ENCODE measurements at regions not wholly inside any gene's neighbourhood (a gene's known extent, or its start where the extent isn't known, plus 50 kb on each side); places are given as distances from the start of the nearest gene placed in this dataset.
A peak's percentile ranks its signal among the peaks of the same experiment; 100 is the strongest.

DNA sequence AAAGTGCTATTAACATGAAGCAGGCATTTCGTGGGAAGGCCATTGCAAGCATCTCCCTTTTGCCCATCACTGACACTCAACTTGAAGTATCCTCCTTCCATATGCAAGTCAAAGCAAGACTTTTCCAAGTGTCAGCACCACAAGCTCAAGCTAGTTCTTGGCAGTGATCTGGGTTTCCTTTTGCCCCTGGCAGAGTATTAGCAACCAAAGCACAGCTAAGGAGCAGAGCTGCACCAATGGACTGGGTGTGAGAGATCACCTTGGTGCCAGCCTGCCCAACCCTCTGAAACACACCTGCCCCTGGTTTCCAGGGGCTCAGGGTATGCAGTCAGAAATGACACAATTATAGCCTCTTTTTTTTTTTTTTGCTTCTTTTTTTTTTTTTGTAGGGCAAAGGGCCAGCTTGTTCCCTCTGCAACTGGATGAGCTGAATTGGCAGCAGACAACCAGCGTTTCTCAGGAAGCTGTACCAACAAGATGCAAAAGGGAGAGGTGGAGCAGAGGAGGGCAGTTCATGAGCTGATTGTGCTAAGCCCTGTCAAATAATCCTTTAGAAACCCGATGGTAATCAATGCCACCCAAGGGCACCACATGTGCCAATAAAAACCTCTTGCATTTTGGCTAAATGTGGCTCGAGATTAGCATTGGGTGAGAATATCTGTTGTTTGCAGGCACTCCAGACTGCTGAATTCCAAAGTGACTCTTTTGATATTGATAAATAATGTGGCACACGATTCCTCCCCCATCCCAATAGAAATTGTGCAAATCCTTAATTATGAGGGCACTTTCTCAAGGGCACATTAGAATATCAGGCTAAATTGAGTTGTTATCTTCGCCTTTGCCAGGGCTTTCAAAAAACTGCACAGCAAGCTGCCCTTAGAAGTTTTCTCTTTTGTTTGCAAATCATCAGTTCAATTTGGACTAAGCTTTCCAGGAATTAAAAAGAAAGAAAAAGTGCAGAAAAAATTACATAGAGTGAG lies 192.4 kb downstream of the GAS1 start:
- H3K9me3 ChIP-seq (replicated peaks; ENCODE audit: control insufficient read depth, low read depth, low read length), result no peaks in the 10 kb centered on the region
- no peaks in the 10 kb centered on the region for H3K36me3 ChIP-seq (ENCODE audit: control insufficient read depth, insufficient read depth, low read length)
- peaks cover 13% of the 10 kb centered on the region for H3K4me1 ChIP-seq (ENCODE audit: control insufficient read depth, insufficient read depth, low read length)
- DNase-seq, result no peak
- H3K4me3 ChIP-seq (ENCODE audit: low read length), result no peak overlapping the region
- no peak overlapping the region for H3K27ac ChIP-seq (ENCODE audit: low read length)
- WGBS (ENCODE audit: insufficient coverage), result 0% methylated on average over 1 of the region's 6 CpGs
- H3K27me3 ChIP-seq (ENCODE audit: control insufficient read depth, insufficient read depth, low read length), result no peaks in the 10 kb centered on the region

DNA sequence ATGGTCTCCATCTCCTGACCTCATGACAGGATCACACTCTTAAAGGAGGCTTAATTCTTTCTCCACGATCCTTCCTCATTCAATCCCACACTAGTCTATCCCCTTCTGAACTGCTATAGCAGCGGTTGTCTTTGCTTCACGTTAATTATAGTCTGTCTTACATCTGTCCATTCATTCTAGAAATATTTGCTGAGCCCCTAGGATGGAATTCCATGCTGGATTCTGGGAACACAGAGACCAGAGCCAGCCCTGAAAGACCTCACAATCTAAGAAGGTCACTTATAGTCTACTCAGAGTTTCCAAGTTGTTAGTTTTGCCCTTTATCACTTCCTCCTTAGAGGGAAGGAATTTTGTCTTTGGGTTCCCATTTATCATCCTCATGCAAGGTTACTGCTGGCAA lies 193.5 kb downstream of the GAS1 start:
- Histone ChIP-seq H3K36me3 (ENCODE audit: control insufficient read depth, insufficient read depth, low read length) (no peaks in the 10 kb centered on the region), H3K9me3 (replicated peaks; ENCODE audit: control insufficient read depth, low read depth, low read length) (no peaks in the 10 kb centered on the region), H3K4me1 (ENCODE audit: control insufficient read depth, insufficient read depth, low read length) (peaks cover 15% of the 10 kb centered on the region), H3K4me3 (ENCODE audit: low read length) (no peak overlapping the region), H3K27ac (ENCODE audit: low read length) (no peak overlapping the region), H3K27me3 (ENCODE audit: control insufficient read depth, insufficient read depth, low read length) (no peaks in the 10 kb centered on the region)
- 81% methylated on average over 3 of the region's 3 CpGs for WGBS (ENCODE audit: insufficient coverage)
- DNase-seq, result no peak

DNA sequence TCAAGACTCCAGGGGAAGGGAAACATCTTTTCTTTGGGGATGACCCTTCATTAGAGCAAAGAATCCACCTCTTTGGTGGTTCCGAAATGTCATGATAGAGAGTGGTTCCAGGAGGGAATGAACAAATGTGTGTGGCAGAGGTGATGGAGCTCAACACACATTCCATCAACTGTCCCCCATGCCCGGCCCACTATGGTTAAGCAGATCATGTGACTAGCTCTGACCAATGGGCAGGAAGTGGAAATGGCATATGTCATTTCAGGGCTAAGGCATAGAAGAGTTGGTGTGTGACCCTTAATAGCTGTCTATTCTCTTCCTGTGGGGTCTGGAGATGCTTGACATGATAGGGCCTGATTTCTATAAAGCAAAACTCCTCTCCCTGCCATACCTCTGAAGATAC lies 194.6 kb downstream of the GAS1 start:
- Histone ChIP-seq H3K27me3 (ENCODE audit: control insufficient read depth, insufficient read depth, low read length) (no peaks in the 10 kb centered on the region), H3K4me3 (ENCODE audit: low read length) (no peak overlapping the region), H3K36me3 (ENCODE audit: control insufficient read depth, insufficient read depth, low read length) (no peaks in the 10 kb centered on the region), H3K27ac (ENCODE audit: low read length) (no peak overlapping the region), H3K4me1 (ENCODE audit: control insufficient read depth, insufficient read depth, low read length) (peaks cover 22% of the 10 kb centered on the region), H3K9me3 (replicated peaks; ENCODE audit: control insufficient read depth, low read depth, low read length) (no peaks in the 10 kb centered on the region)
- no CpG with 5 or more reads among the region's 2 CpGs for WGBS (ENCODE audit: insufficient coverage)
- no peak for DNase-seq

DNA sequence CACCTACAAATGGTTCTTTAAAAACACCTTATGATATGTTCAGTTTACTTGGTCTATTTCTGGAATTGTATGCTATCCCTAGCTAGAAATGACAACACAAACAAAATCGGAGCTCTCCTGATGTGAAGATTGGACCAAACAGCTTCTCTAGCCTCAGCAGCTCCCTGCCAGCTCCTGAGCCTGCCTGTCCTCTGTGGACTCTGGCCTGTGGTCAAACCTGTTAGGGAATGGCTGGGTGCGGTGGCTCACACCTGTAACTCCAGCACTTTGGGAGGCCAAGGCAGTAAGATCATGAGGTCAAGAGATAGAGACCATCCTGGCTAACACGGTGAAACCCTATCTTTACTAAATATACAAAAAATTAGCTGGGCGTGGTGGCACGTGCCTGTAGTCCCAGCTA lies 195.3 kb downstream of the GAS1 start:
- no CpG with 5 or more reads among the region's 5 CpGs for WGBS (ENCODE audit: insufficient coverage)
- Histone ChIP-seq H3K27ac (ENCODE audit: low read length) (no peak overlapping the region), H3K27me3 (ENCODE audit: control insufficient read depth, insufficient read depth, low read length) (no peaks in the 10 kb centered on the region), H3K36me3 (ENCODE audit: control insufficient read depth, insufficient read depth, low read length) (no peaks in the 10 kb centered on the region), H3K9me3 (replicated peaks; ENCODE audit: control insufficient read depth, low read depth, low read length) (no peaks in the 10 kb centered on the region), H3K4me1 (ENCODE audit: control insufficient read depth, insufficient read depth, low read length) (peaks cover 25% of the 10 kb centered on the region), H3K4me3 (ENCODE audit: low read length) (no peak overlapping the region)
- DNase-seq, result no peak

DNA sequence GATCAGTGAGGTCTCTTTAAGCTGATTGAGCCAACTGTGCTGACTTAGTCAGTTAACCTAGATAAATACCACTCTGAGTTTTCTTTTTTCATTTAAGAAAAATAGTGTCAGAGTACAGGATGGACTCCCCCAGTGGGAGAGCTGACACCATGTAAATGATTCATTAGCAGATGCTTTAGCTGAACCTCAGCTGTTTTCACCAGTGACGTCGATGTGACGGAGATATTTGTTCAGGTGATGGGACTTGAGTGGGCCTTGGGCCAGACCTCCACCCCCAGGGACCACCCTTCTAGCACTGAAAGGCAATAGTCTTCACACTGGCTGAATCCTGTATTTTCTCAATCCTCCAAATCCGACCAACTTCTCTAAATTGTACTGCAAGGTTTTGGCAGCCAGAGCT lies 196.1 kb downstream of the GAS1 start:
- peak; percentile 62 for DNase-seq

DNA sequence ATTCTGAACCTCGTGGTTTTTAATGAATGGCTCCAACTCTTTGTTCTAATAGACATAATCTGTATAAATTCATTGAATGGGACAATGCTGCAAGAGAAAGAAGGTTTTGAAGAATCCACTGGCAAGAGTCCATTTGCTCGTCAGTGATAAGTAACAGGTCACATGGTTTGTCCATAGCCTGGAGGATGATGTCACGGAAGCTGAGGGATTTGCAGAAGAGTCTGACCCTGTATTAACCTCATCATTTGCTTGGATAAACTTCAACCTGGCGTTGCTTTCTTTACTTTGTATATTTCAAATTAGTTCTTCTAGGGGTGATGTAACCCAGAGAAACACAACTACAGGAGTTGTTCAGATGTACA lies 197.4 kb downstream of the GAS1 start:
- Histone ChIP-seq H3K27ac (ENCODE audit: low read length) (peak overlapping the region; percentile 78), H3K9me3 (replicated peaks; ENCODE audit: control insufficient read depth, low read depth, low read length) (no peaks in the 10 kb centered on the region), H3K4me3 (ENCODE audit: low read length) (no peak overlapping the region), H3K36me3 (ENCODE audit: control insufficient read depth, insufficient read depth, low read length) (no peaks in the 10 kb centered on the region), H3K4me1 (ENCODE audit: control insufficient read depth, insufficient read depth, low read length) (peaks cover 22% of the 10 kb centered on the region), H3K27me3 (ENCODE audit: control insufficient read depth, insufficient read depth, low read length) (no peaks in the 10 kb centered on the region)
- DNase-seq, result peak; percentile 99
- no CpG with 5 or more reads among the region's 4 CpGs for WGBS (ENCODE audit: insufficient coverage)

More for the DNA sequence above, 196.1 kb downstream of the GAS1 start:
- peaks cover 25% of the 10 kb centered on the region for H3K4me1 ChIP-seq (ENCODE audit: control insufficient read depth, insufficient read depth, low read length)
- no CpG with 5 or more reads among the region's 4 CpGs for WGBS (ENCODE audit: insufficient coverage)
- peak overlapping the region; percentile 78 for H3K27ac ChIP-seq (ENCODE audit: low read length)
- H3K36me3 ChIP-seq (ENCODE audit: control insufficient read depth, insufficient read depth, low read length), result no peaks in the 10 kb centered on the region
- H3K27me3 ChIP-seq (ENCODE audit: control insufficient read depth, insufficient read depth, low read length), result no peaks in the 10 kb centered on the region
- no peak overlapping the region for H3K4me3 ChIP-seq (ENCODE audit: low read length)
- no peaks in the 10 kb centered on the region for H3K9me3 ChIP-seq (replicated peaks; ENCODE audit: control insufficient read depth, low read depth, low read length)

DNA sequence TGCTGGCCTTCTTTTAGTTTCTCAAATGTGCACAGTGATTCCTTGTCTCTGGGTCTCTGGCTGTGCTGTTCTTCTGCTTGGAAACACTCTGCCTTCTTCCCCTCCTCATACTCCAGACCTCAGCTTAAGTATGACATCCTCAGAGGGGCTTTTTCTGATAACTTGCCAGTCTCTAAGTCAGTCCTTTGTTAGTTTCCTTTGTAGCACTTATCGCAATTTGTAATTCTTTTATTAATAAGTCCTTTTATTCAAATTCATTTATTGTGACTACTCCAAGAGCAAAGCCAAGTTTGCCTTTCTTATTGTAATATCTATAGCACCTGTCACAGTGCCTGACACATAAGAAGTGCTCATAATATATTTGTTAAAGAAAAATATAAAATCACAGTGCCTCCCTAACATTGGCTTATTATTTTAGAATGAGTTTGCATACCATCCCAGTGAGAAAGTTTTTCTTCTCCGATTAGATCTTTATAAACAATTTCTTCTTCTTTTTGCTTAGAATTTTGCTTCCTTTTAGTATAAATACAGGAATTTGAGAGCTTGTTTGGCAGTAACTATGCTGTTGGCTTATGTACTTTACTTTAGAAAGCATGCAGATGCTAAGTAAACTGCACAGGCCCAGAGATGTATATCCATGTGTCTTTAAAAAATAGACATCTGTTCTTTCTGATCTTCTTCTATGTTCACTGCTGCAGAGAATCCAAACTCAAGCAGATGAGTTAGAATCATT lies 198.0 kb downstream of the GAS1 start:
- peak; percentile 95 for DNase-seq
- H3K27me3 ChIP-seq (ENCODE audit: control insufficient read depth, insufficient read depth, low read length), result no peaks in the 10 kb centered on the region
- peak overlapping the region; percentile 78 for H3K27ac ChIP-seq (ENCODE audit: low read length)
- peaks cover 22% of the 10 kb centered on the region for H3K4me1 ChIP-seq (ENCODE audit: control insufficient read depth, insufficient read depth, low read length)
- H3K9me3 ChIP-seq (replicated peaks; ENCODE audit: control insufficient read depth, low read depth, low read length), result no peaks in the 10 kb centered on the region
- WGBS (ENCODE audit: insufficient coverage), result no CpG with 5 or more reads among the region's 2 CpGs
- no peaks in the 10 kb centered on the region for H3K36me3 ChIP-seq (ENCODE audit: control insufficient read depth, insufficient read depth, low read length)
- H3K4me3 ChIP-seq (ENCODE audit: low read length), result no peak overlapping the region

DNA sequence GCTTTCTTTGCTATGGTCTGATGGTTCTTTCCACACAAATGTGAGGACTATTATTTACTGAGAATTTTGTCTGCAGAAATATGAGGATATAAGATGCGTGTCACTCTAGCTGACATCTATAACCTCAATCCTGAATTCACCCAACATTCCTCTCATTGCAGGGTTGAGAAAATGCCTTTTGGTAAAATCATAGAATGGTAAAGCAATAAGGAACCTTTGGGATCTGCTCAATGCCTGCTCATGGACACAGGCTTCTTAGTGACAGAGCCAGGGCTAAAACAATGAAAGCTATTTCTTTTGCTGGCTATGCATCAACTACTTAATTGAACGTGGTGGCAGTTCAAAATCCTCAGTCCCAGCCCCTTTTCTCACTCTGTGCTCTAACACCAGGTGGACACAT lies 199.6 kb downstream of the GAS1 start:
- H3K9me3 ChIP-seq (replicated peaks; ENCODE audit: control insufficient read depth, low read depth, low read length), result no peaks in the 10 kb centered on the region
- H3K27me3 ChIP-seq (ENCODE audit: control insufficient read depth, insufficient read depth, low read length), result no peaks in the 10 kb centered on the region
- H3K4me1 ChIP-seq (ENCODE audit: control insufficient read depth, insufficient read depth, low read length), result peaks cover 22% of the 10 kb centered on the region
- H3K36me3 ChIP-seq (ENCODE audit: control insufficient read depth, insufficient read depth, low read length), result no peaks in the 10 kb centered on the region
- no peak overlapping the region for H3K4me3 ChIP-seq (ENCODE audit: low read length)
- peak overlapping the region; percentile 78 for H3K27ac ChIP-seq (ENCODE audit: low read length)
- DNase-seq, result no peak
- no CpG with 5 or more reads among the region's 2 CpGs for WGBS (ENCODE audit: insufficient coverage)

DNA sequence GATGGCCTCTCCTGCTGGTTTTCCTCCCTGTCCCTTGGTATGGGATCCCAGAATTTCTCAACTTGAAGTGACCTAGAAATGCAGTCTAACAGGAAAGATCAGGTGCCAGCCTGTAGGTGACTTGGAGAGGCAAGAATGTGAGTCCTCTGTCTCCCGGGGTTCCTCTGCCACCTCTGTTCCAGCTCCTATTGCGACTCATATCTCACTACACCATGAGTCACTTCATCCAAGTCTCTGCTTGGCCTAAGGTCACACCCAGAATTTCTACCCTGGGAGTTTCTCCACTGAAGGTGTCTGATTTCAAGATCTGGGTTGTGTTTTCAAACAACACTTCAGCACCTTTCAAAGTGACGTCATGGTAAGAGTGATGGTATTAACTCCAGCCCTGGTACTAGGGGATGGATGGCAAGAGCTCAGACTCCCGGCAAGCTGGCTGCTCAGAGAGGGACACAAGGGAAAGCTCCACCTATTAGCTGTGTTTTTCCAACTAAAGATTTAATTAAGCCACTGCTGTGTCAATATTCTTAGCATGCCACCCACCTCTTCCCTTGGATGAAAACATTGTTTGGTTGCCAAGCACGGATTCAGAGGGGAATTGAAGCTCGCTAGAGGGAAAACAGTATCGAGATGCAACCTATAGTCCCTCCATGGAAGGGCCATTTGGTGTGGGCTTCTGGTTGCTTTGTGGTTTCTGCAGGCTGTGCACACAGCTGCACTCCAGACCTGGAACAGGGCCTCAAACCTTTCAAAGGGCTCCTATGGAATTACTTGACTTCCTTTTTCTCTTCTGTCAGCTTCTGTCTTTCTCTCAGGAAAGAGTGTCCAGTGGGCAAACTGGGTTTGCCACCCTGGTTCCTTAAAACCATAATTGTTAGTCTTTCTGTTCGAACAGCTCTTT lies 205.7 kb downstream of the GAS1 start:
- Histone ChIP-seq H3K4me1 (ENCODE audit: control insufficient read depth, insufficient read depth, low read length) (peaks cover 11% of the 10 kb centered on the region), H3K9me3 (replicated peaks; ENCODE audit: control insufficient read depth, low read depth, low read length) (no peaks in the 10 kb centered on the region), H3K27ac (ENCODE audit: low read length) (peak overlapping the region; percentile 51), H3K27me3 (ENCODE audit: control insufficient read depth, insufficient read depth, low read length) (no peaks in the 10 kb centered on the region), H3K4me3 (ENCODE audit: low read length) (no peak overlapping the region), H3K36me3 (ENCODE audit: control insufficient read depth, insufficient read depth, low read length) (no peaks in the 10 kb centered on the region)
- no peak for DNase-seq
- WGBS (ENCODE audit: insufficient coverage), result 62% methylated on average over 4 of the region's 8 CpGs
